ENCODE measurements at regions not wholly inside any gene's neighbourhood (a gene's known extent, or its start where the extent isn't known, plus 50 kb on each side); places are given as distances from the start of the nearest gene placed in this dataset.

DNA sequence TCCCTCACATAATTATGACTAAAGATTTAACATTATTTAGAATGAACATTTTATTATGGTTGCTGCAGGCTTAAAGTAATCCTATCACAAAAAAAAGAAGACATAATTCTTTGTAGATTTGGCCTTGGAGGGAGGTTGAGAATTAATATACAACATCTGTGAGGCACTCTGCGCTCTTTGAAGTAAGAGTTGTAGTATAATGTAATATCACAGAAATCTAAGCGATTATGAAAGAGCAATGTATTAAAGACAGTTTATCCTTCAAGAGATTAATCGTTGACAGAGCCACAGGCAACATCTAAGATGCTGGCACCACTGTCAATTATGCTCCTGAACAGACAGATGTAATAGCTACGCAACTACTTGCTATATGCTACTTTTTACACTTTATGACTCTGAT lies 946.8 kb downstream of the GRIK2 start:
- TF ChIP-seq, protein P1, sequence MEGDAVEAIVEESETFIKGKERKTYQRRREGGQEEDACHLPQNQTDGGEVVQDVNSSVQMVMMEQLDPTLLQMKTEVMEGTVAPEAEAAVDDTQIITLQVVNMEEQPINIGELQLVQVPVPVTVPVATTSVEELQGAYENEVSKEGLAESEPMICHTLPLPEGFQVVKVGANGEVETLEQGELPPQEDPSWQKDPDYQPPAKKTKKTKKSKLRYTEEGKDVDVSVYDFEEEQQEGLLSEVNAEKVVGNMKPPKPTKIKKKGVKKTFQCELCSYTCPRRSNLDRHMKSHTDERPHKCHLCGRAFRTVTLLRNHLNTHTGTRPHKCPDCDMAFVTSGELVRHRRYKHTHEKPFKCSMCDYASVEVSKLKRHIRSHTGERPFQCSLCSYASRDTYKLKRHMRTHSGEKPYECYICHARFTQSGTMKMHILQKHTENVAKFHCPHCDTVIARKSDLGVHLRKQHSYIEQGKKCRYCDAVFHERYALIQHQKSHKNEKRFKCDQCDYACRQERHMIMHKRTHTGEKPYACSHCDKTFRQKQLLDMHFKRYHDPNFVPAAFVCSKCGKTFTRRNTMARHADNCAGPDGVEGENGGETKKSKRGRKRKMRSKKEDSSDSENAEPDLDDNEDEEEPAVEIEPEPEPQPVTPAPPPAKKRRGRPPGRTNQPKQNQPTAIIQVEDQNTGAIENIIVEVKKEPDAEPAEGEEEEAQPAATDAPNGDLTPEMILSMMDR (IDR thresholded peaks at IDR 0.05) = no peak
- TF ChIP-seq, protein P2, sequence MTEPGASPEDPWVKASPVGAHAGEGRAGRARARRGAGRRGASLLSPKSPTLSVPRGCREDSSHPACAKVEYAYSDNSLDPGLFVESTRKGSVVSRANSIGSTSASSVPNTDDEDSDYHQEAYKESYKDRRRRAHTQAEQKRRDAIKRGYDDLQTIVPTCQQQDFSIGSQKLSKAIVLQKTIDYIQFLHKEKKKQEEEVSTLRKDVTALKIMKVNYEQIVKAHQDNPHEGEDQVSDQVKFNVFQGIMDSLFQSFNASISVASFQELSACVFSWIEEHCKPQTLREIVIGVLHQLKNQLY (CRISPR knock-in tag; IDR thresholded peaks at IDR 0.05) = no peak
- TF ChIP-seq, protein P3, sequence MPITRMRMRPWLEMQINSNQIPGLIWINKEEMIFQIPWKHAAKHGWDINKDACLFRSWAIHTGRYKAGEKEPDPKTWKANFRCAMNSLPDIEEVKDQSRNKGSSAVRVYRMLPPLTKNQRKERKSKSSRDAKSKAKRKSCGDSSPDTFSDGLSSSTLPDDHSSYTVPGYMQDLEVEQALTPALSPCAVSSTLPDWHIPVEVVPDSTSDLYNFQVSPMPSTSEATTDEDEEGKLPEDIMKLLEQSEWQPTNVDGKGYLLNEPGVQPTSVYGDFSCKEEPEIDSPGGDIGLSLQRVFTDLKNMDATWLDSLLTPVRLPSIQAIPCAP (CRISPR knock-in tag; IDR thresholded peaks at IDR 0.05) = no peak
- TF ChIP-seq ZNF232 (CRISPR knock-in tag; IDR thresholded peaks at IDR 0.05) (no peak), SP1 (CRISPR knock-in tag; conservative IDR thresholded peaks at IDR 0.05) (no peak), NFYB (CRISPR knock-in tag; conservative IDR thresholded peaks at IDR 0.05; ENCODE audit: low read depth) (no peak), NFE2L1 (CRISPR knock-in tag; IDR thresholded peaks at IDR 0.05) (no peak), CREB1 (CRISPR knock-in tag; IDR thresholded peaks at IDR 0.05) (no peak), FOXK1 (CRISPR knock-in tag; IDR thresholded peaks at IDR 0.05) (no peak)
- TF ChIP-seq, protein P4, sequence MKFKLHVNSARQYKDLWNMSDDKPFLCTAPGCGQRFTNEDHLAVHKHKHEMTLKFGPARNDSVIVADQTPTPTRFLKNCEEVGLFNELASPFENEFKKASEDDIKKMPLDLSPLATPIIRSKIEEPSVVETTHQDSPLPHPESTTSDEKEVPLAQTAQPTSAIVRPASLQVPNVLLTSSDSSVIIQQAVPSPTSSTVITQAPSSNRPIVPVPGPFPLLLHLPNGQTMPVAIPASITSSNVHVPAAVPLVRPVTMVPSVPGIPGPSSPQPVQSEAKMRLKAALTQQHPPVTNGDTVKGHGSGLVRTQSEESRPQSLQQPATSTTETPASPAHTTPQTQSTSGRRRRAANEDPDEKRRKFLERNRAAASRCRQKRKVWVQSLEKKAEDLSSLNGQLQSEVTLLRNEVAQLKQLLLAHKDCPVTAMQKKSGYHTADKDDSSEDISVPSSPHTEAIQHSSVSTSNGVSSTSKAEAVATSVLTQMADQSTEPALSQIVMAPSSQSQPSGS (CRISPR knock-in tag; IDR thresholded peaks at IDR 0.05; ENCODE audit: borderline replicate concordance, low read depth) = no peak
- TF ChIP-seq, protein P5, sequence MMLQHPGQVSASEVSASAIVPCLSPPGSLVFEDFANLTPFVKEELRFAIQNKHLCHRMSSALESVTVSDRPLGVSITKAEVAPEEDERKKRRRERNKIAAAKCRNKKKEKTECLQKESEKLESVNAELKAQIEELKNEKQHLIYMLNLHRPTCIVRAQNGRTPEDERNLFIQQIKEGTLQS (CRISPR knock-in tag; conservative IDR thresholded peaks at IDR 0.05) = no peak
- TF ChIP-seq, protein P6, sequence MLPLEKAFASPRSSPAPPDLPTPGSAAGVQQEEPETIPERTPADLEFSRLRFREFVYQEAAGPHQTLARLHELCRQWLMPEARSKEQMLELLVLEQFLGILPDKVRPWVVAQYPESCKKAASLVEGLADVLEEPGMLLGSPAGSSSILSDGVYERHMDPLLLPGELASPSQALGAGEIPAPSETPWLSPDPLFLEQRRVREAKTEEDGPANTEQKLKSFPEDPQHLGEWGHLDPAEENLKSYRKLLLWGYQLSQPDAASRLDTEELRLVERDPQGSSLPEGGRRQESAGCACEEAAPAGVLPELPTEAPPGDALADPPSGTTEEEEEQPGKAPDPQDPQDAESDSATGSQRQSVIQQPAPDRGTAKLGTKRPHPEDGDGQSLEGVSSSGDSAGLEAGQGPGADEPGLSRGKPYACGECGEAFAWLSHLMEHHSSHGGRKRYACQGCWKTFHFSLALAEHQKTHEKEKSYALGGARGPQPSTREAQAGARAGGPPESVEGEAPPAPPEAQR (CRISPR knock-in tag; IDR thresholded peaks at IDR 0.05) = no peak

Measured in WTC11 (cell line).